Right cardiac atrium (tissue), 5 donors: ENCODE measurements at regions not wholly inside any gene's neighbourhood (a gene's known extent, or its start where the extent isn't known, plus 50 kb on each side); places are given as distances from the start of the nearest gene placed in this dataset.

Experiments
- ATAC-seq, 2 donors: fragments of 200-7000 bp; cut with Tn5 transposase; one replicate each; pipeline versions ENCODE4 v1.8.0 to v1.9.1; 2020; ENCODE audit warnings: moderate library complexity in 2 of 2, mild to moderate bottlenecking in 1 of 2
- DNase-seq, 3 donors: peaks; one replicate each; pipeline ENCODE4 v3.0.0-alpha.2; 2020
- H3K27ac ChIP-seq: one replicate; pipeline ENCODE4 v1.5.1; 2013; ENCODE audit warnings: mild to moderate bottlenecking, low read length, control low read depth, moderate library complexity
- H3K27me3 ChIP-seq: one replicate; pipeline ENCODE4 v1.6.1; 2013; ENCODE audit not compliant: control insufficient read depth, insufficient read depth
- H3K4me1 ChIP-seq: one replicate; pipeline ENCODE4 v1.6.1; 2013; ENCODE audit warnings: low read length; ENCODE audit not compliant: control insufficient read depth, insufficient read depth
- H3K4me3 ChIP-seq: one replicate; pipeline ENCODE4 v1.5.1; 2013; ENCODE audit warnings: low read length, control low read depth
- H3K9me3 ChIP-seq: one replicate; pipeline ENCODE4 v1.6.1; 2013; ENCODE audit warnings: low read length; ENCODE audit not compliant: control insufficient read depth
- WGBS: extraction: QIAGEN DNeasy Blood & Tissue Kit; methylation state at CpG from one replicate; pipeline ENCODE4 v1.1.7; 2013; 5-methylcytosine and 5-hydroxymethylcytosine counted together
- intact Hi-C, 4 donors: fragments of 100-400 bp; cut with DNase I; formaldehyde crosslinking; loops; one replicate each; pipeline versions ENCODE4 v1.11.0 to v1.14.0; 2022 to 2023
- donor health status: healthy with polysubstance abuse.
- donor health status: DM: no; HTN: yes; CAD: no.
- donor health status: DM: no; HTN: no; CAD: no.
- donor health status: DM: no; HTN: yes; CAD: no; lungs with severe emphysema.
- donor health status: DM: yes; HTN: yes; CAD: no.

DNA sequence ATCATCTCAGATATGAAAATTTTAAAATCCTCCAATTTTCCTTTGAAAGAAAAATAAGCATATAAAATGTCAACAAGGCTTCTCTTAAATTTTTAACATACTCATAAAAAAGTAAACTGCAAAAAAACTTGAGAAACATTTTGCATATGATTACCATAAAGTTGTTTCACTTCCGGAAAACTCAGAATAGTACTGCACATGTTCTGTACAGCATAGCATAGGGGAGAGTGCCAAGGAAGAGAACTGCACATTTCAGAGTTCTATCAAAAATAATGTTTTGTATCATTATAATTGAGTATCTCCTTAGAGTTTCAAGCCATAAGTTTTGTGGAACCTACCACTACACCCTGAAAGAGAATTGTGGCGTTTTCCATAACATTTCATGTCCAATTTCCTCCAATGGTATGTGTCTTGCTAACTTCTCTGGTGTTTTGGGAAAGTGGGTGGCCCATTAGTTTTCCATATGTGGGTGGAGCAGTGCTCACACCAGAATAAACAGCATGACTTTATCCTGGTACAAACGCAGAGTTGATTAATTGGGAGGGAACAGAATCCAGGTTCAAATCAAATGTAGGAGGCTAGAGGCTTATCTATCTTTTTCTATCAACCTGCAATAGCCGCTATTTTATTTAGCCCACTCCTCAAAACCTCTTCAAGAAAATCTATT lies 430.9 kb downstream of the LMO4 start:
- Histone ChIP-seq H3K4me3 (no peak overlapping the region), H3K27ac (no peak overlapping the region), H3K9me3 (no peaks in the 10 kb centered on the region), H3K4me1 (no peaks in the 10 kb centered on the region), H3K27me3 (no peaks in the 10 kb centered on the region)
- 55% methylated on average over 4 of the region's 4 CpGs for WGBS
- ATAC-seq: no peak
- intact Hi-C loops: no loop called here
- DNase-seq: no peak

DNA sequence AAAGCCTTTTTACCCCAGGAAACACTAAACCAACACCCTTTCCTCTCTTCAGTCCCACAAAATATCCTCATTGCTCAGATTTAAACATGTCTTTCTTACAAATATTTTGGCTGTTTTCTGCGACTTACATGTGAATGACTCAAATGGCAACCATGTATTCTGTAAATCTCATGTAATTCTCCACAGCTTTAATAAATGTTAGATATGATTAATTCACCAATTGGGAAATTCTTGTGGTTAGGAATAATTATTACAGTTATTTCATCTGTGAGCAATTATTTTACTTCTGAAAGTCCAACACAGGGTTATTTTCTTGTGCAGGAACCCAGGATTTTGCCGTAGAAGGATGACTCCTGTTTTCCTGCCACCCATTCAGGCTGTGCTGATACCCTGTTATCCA lies 431.5 kb downstream of the LMO4 start:
- no peaks in the 10 kb centered on the region for H3K4me1 ChIP-seq
- no peaks in the 10 kb centered on the region for H3K9me3 ChIP-seq
- ATAC-seq: no peak
- H3K4me3 ChIP-seq: no peak overlapping the region
- WGBS: 76% methylated on average over 2 of the region's 2 CpGs
- H3K27ac ChIP-seq: no peak overlapping the region
- no peak for DNase-seq
- intact Hi-C loops: no loop called here
- no peaks in the 10 kb centered on the region for H3K27me3 ChIP-seq

DNA sequence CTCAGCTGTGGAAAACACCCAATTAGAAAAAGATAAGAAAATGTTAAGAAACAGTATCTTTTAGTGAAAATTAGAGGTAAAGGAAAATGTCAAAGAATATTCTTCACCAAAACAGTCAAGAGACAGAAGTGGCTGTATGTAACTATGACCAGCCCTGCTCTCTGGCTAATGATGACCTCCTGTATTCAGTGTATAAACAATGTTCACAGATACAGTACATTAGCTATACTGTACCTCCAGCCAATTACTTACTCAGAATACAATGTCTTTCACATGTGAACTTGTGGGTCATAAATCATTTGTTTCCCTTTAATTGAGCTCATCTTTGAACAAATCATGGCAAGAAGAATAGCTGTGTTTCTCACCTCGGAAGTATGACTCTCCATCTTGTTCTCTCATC lies 432.0 kb downstream of the LMO4 start:
- DNase-seq (no peak), ATAC-seq (no peak)
- Histone ChIP-seq H3K4me3 (no peak overlapping the region), H3K27ac (no peak overlapping the region), H3K9me3 (no peaks in the 10 kb centered on the region), H3K27me3 (no peaks in the 10 kb centered on the region), H3K4me1 (no peaks in the 10 kb centered on the region)
- intact Hi-C loops: no loop called here
- 94% methylated on average over 1 of the region's 1 CpG for WGBS

DNA sequence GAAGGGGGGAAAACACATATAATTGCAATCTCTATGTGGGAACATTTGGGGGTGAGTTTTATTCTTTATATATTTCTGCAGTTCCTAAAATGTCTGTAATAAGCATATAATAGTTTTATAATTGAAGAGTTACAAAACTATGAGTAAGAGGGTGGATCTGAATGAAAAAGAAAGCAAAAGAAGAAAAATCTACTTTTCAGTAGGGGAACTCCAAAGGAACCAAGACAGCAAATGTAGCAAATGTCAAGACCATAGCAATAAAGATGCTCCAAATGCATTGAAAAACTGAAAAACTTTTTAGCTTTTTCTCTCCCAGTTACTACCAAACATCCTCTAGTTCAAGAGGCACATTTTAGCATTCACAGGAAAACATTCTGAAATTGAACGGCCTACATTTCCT lies 434.8 kb downstream of the LMO4 start:
- WGBS: 43% methylated on average over 1 of the region's 1 CpG
- no peaks in the 10 kb centered on the region for H3K27me3 ChIP-seq
- H3K4me3 ChIP-seq: no peak overlapping the region
- no peaks in the 10 kb centered on the region for H3K9me3 ChIP-seq
- DNase-seq (no peak), ATAC-seq (no peak)
- H3K4me1 ChIP-seq: no peaks in the 10 kb centered on the region
- intact Hi-C loops: no loop called here
- H3K27ac ChIP-seq: no peak overlapping the region

DNA sequence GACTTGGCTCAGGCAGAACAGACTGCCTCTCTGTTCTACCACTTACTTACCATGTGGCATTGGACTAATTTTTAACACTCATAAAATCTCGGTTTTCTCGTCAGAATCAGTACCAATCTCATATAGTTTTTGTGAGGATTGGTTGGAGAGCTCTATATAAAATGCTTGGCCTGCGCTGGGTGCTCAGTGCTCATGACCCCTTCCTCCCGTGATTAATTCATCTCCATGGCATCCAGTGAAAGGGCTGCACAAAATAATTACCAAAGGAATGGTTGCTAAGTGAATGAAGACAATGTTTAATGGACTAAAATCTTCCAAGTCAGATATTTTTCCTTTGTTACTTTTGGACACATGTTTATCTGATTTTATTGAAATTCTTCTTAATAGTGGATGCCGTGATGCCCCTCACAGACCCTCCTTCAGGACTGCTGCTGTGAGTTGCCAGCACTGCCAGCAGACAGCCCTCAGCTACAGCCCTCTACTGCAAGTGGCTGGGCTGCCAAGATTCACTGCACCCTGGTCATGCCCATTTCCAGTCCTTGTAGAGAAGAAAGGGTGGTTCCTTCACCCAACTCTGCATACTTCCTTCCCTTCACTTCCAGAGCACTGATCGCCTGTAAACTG lies 436.5 kb downstream of the LMO4 start:
- WGBS: 81% methylated on average over 6 of the region's 6 CpGs
- intact Hi-C loops: no loop called here
- Histone ChIP-seq H3K27me3 (no peaks in the 10 kb centered on the region), H3K9me3 (no peaks in the 10 kb centered on the region), H3K4me3 (no peak overlapping the region), H3K27ac (no peak overlapping the region), H3K4me1 (no peaks in the 10 kb centered on the region)
- DNase-seq (no peak), ATAC-seq (no peak)

DNA sequence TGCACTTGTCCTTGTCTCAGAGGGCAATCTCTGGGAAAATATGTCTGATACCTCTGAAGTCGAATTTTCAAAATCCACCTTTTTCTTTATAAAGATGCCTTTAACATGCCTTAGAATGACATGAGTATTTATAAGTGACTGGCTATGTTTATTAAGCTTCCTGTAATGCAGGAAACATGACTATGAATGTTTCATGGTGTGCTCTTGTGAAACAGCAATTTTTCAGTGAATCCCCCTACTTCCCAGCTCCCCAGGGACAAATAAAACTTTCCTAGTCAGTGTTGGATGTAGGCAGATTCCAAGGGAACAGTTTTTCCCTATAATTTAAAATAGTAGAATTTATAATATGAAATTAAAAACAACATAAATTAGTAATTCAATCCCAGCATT lies 437.0 kb downstream of the LMO4 start:
- Histone ChIP-seq H3K4me1 (no peaks in the 10 kb centered on the region), H3K27me3 (no peaks in the 10 kb centered on the region), H3K4me3 (no peak overlapping the region), H3K27ac (no peak overlapping the region), H3K9me3 (no peaks in the 10 kb centered on the region)
- ATAC-seq: no peak
- WGBS: 64% methylated on average over 1 of the region's 1 CpG
- intact Hi-C loops: no loop called here
- DNase-seq: no peak

DNA sequence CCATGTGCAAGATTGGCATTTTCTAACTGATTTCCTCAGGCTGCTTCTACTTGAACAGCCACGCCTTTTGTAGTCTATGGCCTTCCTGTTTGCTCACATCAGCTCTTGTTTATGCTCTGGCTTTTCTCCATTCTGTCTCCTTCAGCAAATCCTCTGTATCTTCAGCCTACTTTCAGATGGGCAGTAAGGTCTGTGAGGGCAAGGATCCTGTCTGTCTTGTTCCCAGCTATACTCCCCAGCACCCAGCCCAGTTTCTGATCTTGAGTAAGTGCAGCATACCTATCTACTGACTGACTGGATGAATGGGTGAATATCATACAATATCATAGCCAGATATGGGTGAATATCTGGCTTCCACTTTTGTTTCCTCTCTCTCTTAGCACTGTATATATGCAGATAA lies 438.1 kb downstream of the LMO4 start:
- intact Hi-C loops: no loop called here
- H3K4me3 ChIP-seq: no peak overlapping the region
- H3K9me3 ChIP-seq: no peaks in the 10 kb centered on the region
- DNase-seq: no peak
- no peaks in the 10 kb centered on the region for H3K4me1 ChIP-seq
- no peaks in the 10 kb centered on the region for H3K27me3 ChIP-seq
- 79% methylated on average over 1 of the region's 1 CpG for WGBS
- ATAC-seq: no peak
- no peak overlapping the region for H3K27ac ChIP-seq

DNA sequence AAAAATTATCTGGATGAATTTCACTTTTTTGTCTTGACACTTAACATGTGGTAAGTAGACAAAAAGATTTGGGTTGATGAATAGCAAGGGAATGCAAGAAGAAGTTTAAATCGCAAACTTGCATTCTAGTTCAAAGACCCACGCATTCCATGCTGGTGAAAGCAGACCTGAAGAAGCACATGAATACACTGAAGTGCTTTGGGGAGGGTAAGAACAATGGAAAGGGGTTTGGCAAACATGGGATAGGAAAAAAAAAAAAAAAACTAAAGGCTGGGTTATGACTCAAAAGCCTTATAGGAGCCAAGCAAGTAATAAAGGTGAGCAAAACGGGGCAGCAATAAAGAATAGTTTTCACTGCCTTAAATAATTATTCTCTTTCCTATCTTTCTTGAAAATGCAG lies 450.2 kb downstream of the LMO4 start:
- intact Hi-C loops: no loop called here
- no peaks in the 10 kb centered on the region for H3K27me3 ChIP-seq
- H3K27ac ChIP-seq: no peak overlapping the region
- no peak for DNase-seq
- H3K4me3 ChIP-seq: no peak overlapping the region
- 87% methylated on average over 3 of the region's 3 CpGs for WGBS
- H3K9me3 ChIP-seq: no peaks in the 10 kb centered on the region
- no peaks in the 10 kb centered on the region for H3K4me1 ChIP-seq
- ATAC-seq: no peak

DNA sequence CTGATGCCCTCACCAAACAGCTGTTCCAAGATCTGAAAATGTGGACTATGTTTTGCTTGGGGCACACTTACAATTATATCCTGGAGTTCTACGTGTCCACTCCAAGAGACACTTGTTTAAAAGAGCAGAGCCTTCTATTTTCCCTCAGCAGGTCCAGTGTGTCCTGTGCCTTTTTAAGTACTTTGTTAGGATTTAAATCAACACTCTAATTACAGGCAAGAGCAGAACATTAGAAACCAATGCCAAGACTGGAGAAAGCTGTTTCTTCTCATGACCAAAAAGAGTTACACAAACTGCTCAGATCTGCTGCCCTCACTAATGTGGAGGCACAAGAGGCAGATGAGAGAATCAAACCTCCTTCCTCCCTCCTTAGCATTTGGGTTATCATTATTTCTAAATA lies 452.9 kb downstream of the LMO4 start:
- H3K27me3 ChIP-seq: no peaks in the 10 kb centered on the region
- intact Hi-C loops: no loop called here
- ATAC-seq (no peak), DNase-seq (no peak)
- no peak overlapping the region for H3K4me3 ChIP-seq
- no peaks in the 10 kb centered on the region for H3K9me3 ChIP-seq
- no peak overlapping the region for H3K27ac ChIP-seq
- H3K4me1 ChIP-seq: no peaks in the 10 kb centered on the region
- 56% methylated on average over 1 of the region's 1 CpG for WGBS

DNA sequence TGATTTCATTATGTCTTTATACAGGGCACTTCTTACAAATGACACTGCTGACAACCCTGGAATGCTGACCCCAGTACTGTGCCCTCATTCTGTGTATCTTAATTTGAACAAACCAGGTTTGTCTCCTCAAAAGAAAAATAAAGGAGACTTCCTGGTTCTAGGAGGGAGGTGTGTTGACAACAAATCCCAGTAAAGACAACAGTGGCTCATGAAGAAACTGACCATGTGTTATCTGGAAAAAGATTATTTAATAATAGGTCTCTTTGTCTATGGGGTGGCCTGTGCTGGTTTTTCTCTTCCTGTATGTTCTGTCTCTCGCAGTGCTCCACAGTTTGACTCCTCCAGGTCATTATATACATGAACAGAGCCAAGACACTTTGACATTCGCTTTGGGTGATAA lies 454.6 kb downstream of the LMO4 start:
- Histone ChIP-seq H3K9me3 (no peaks in the 10 kb centered on the region), H3K27me3 (no peaks in the 10 kb centered on the region), H3K4me1 (no peaks in the 10 kb centered on the region), H3K27ac (no peak overlapping the region), H3K4me3 (no peak overlapping the region)
- intact Hi-C loops: no loop called here
- DNase-seq: no peak
- 60% methylated on average over 2 of the region's 2 CpGs for WGBS
- ATAC-seq: no peak

DNA sequence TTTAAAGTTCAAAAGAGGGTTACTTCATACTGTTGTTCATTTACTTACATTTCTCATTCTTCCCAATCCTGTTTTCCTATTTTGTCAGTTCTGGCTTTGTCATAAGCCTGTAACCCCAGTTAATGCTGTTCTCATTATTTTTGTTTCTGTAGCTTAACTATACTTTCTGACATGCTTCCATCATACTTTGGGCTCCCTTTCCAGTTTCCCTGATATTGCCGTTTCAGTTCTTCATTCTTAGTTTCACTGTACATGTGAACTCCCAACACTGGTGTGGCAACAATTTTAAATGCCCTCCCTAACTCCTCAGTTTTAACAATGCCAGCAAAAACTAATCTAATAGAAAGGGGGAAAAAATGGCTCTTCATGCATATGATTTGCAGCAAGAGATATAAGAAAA lies 456.7 kb downstream of the LMO4 start:
- Histone ChIP-seq H3K4me1 (no peaks in the 10 kb centered on the region), H3K9me3 (no peaks in the 10 kb centered on the region), H3K27ac (no peak overlapping the region), H3K4me3 (no peak overlapping the region), H3K27me3 (no peaks in the 10 kb centered on the region)
- DNase-seq (no peak), ATAC-seq (no peak)
- intact Hi-C loops: no loop called here
- WGBS: 60% methylated on average over 1 of the region's 1 CpG

DNA sequence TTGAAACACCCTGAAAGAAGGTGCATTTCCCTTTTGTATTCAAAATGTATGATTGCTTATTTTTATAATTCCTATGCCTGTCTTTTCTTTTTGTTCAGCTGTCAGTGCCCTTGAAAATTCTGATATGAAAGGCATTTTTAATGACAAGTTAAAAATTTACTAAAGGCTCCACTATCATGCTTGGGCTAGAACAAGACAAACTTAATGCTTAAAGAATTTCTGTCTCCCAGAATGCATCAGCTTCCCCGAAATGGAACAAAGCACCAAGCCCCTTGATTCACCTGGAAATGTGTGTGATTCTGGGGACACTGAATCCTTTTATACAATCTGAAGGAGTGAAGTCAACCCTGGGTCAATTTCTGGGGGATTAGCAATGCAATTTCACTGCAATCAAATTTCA lies 457.5 kb downstream of the LMO4 start:
- no peak overlapping the region for H3K4me3 ChIP-seq
- H3K4me1 ChIP-seq: no peaks in the 10 kb centered on the region
- intact Hi-C loops: no loop called here
- no peaks in the 10 kb centered on the region for H3K9me3 ChIP-seq
- no peaks in the 10 kb centered on the region for H3K27me3 ChIP-seq
- no peak for ATAC-seq
- 63% methylated on average over 1 of the region's 1 CpG for WGBS
- no peak for DNase-seq
- no peak overlapping the region for H3K27ac ChIP-seq
